ENCODE measurements at regions not wholly inside any gene's neighbourhood (a gene's known extent, or its start where the extent isn't known, plus 50 kb on each side); places are given as distances from the start of the nearest gene placed in this dataset.
"Not testable (repeated sequence)": the region's sequence is repeated elsewhere in the genome, so short reads cannot be mapped to it uniquely, and the experiment has no call there.

- not testable (repeated sequence) for H3K4me3 Mint-ChIP-seq, H3K36me3 Mint-ChIP-seq, H3K27me3 Mint-ChIP-seq, H3K4me1 Mint-ChIP-seq, H3K27ac Mint-ChIP-seq
- H3K9me3 Mint-ChIP-seq, result peaks cover 0 to 12% (median 5%) of the 10 kb centered on the region in 3 donors
Measured at GRCh38 chr2:187784138-187784537, 229.9 kb upstream of the TFPI start.

- H3K27ac Mint-ChIP-seq, result no peak overlapping the region
- peaks cover 0 to 2% (median 0%) of the 10 kb centered on the region in 3 donors for H3K4me1 Mint-ChIP-seq
- no peak overlapping the region for H3K4me3 Mint-ChIP-seq
- no peaks in the 10 kb centered on the region for H3K27me3 Mint-ChIP-seq
- peaks cover 1% of the 10 kb centered on the region for H3K36me3 Mint-ChIP-seq
- peaks cover 4 to 11% (median 6%) of the 10 kb centered on the region in 3 donors for H3K9me3 Mint-ChIP-seq
Measured at GRCh38 chr2:187799601-187800000, 245.4 kb upstream of the TFPI start.

- no peak overlapping the region for H3K4me3 Mint-ChIP-seq
- H3K4me1 Mint-ChIP-seq, result peaks cover 0 to 2% (median 0%) of the 10 kb centered on the region in 3 donors
- H3K36me3 Mint-ChIP-seq, result peaks cover 1% of the 10 kb centered on the region
- peaks cover 2 to 7% (median 5%) of the 10 kb centered on the region in 3 donors for H3K9me3 Mint-ChIP-seq
- H3K27ac Mint-ChIP-seq, result no peak overlapping the region
- H3K27me3 Mint-ChIP-seq, result no peaks in the 10 kb centered on the region
Measured at GRCh38 chr2:187803816-187804215, 249.6 kb upstream of the TFPI start.

GRCh38 chr2:187815113-187815512, 260.9 kb upstream of the TFPI start:
- H3K27me3 Mint-ChIP-seq, result no peaks in the 10 kb centered on the region
- no peak overlapping the region for H3K4me3 Mint-ChIP-seq
- H3K9me3 Mint-ChIP-seq, result peaks cover 0 to 1% (median under 1%) of the 10 kb centered on the region in 3 donors
- H3K4me1 Mint-ChIP-seq, result no peaks in the 10 kb centered on the region
- no peaks in the 10 kb centered on the region for H3K36me3 Mint-ChIP-seq
- H3K27ac Mint-ChIP-seq, result no peak overlapping the region

- peaks cover 0 to 1% (median 1%) of the 10 kb centered on the region in 3 donors for H3K9me3 Mint-ChIP-seq
- H3K36me3 Mint-ChIP-seq, result no peaks in the 10 kb centered on the region
- no peak overlapping the region for H3K27ac Mint-ChIP-seq
- H3K27me3 Mint-ChIP-seq, result no peaks in the 10 kb centered on the region
- no peaks in the 10 kb centered on the region for H3K4me1 Mint-ChIP-seq
- no peak overlapping the region for H3K4me3 Mint-ChIP-seq
Measured at GRCh38 chr2:187819624-187820023, 265.4 kb upstream of the TFPI start.

- H3K27me3 Mint-ChIP-seq, result no peaks in the 10 kb centered on the region
- H3K27ac Mint-ChIP-seq, result no peak overlapping the region
- H3K36me3 Mint-ChIP-seq, result no peaks in the 10 kb centered on the region
- H3K4me1 Mint-ChIP-seq, result no peaks in the 10 kb centered on the region
- H3K9me3 Mint-ChIP-seq, result peaks cover 0 to 4% (median 3%) of the 10 kb centered on the region in 3 donors
- H3K4me3 Mint-ChIP-seq, result no peak overlapping the region
Measured at GRCh38 chr2:187825108-187825507, 270.9 kb upstream of the TFPI start.

- H3K9me3 Mint-ChIP-seq, result peaks cover 0 to 5% (median 3%) of the 10 kb centered on the region in 3 donors
- no peaks in the 10 kb centered on the region for H3K4me1 Mint-ChIP-seq
- H3K36me3 Mint-ChIP-seq, result no peaks in the 10 kb centered on the region
- H3K27me3 Mint-ChIP-seq, result no peaks in the 10 kb centered on the region
- H3K27ac Mint-ChIP-seq, result no peak overlapping the region
- H3K4me3 Mint-ChIP-seq, result no peak overlapping the region
Measured at GRCh38 chr2:187826023-187826422, 271.8 kb upstream of the TFPI start.

GRCh38 chr2:187834787-187835186, 280.6 kb upstream of the TFPI start:
- Mint-ChIP-seq H3K4me1 (no peaks in the 10 kb centered on the region), H3K4me3 (no peak overlapping the region), H3K27ac (no peak overlapping the region), H3K27me3 (no peaks in the 10 kb centered on the region), H3K36me3 (no peaks in the 10 kb centered on the region), H3K9me3 (peaks cover 2 to 6% (median 2%) of the 10 kb centered on the region in 3 donors)

GRCh38 chr2:187838690-187839089, 284.5 kb upstream of the TFPI start:
- Mint-ChIP-seq H3K36me3 (no peaks in the 10 kb centered on the region), H3K4me3 (no peak overlapping the region), H3K27ac (no peak overlapping the region), H3K27me3 (no peaks in the 10 kb centered on the region), H3K9me3 (peaks cover 0 to 2% (median 0%) of the 10 kb centered on the region in 3 donors), H3K4me1 (no peaks in the 10 kb centered on the region)

GRCh38 chr2:187842315-187842714, 288.1 kb upstream of the TFPI start:
- no peak overlapping the region for H3K4me3 Mint-ChIP-seq
- no peaks in the 10 kb centered on the region for H3K36me3 Mint-ChIP-seq
- H3K27me3 Mint-ChIP-seq, result no peaks in the 10 kb centered on the region
- no peak overlapping the region for H3K27ac Mint-ChIP-seq
- no peaks in the 10 kb centered on the region for H3K4me1 Mint-ChIP-seq
- peaks cover 0 to 2% (median 0%) of the 10 kb centered on the region in 3 donors for H3K9me3 Mint-ChIP-seq

- Mint-ChIP-seq H3K36me3 (no peaks in the 10 kb centered on the region), H3K27ac (no peak overlapping the region), H3K4me3 (no peak overlapping the region), H3K27me3 (no peaks in the 10 kb centered on the region), H3K9me3 (peaks cover 0 to 2% (median 0%) of the 10 kb centered on the region in 3 donors), H3K4me1 (no peaks in the 10 kb centered on the region)
Measured at GRCh38 chr2:187842978-187843847, 289.0 kb upstream of the TFPI start.

GRCh38 chr2:187847245-187848208, 293.3 kb upstream of the TFPI start:
- H3K4me3 Mint-ChIP-seq, result no peak overlapping the region
- no peak overlapping the region for H3K27ac Mint-ChIP-seq

GRCh38 chr2:187851955-187852561, 297.8 kb upstream of the TFPI start:
- Mint-ChIP-seq H3K27me3 (no peaks in the 10 kb centered on the region), H3K9me3 (peaks cover 0 to 8% (median 3%) of the 10 kb centered on the region in 3 donors), H3K27ac (no peak overlapping the region), H3K36me3 (peaks cover 2% of the 10 kb centered on the region), H3K4me3 (no peak overlapping the region), H3K4me1 (no peaks in the 10 kb centered on the region)

More at GRCh38 chr2:187847245-187848208, 293.3 kb upstream of the TFPI start:
- peaks cover 2% of the 10 kb centered on the region for H3K36me3 Mint-ChIP-seq
- no peaks in the 10 kb centered on the region for H3K27me3 Mint-ChIP-seq
- H3K4me1 Mint-ChIP-seq, result no peaks in the 10 kb centered on the region
- H3K9me3 Mint-ChIP-seq, result peaks cover 0 to 4% (median 0%) of the 10 kb centered on the region in 3 donors

GRCh38 chr2:187853381-187853791, 299.2 kb upstream of the TFPI start:
- Mint-ChIP-seq H3K4me3 (no peak overlapping the region), H3K9me3 (peaks cover 0 to 11% (median 3%) of the 10 kb centered on the region in 3 donors), H3K36me3 (peaks cover 2% of the 10 kb centered on the region), H3K27me3 (no peaks in the 10 kb centered on the region), H3K27ac (no peak overlapping the region), H3K4me1 (no peaks in the 10 kb centered on the region)

- Mint-ChIP-seq H3K9me3 (peaks cover 2 to 15% (median 3%) of the 10 kb centered on the region in 3 donors), H3K27ac (no peak overlapping the region), H3K36me3 (peaks cover 2% of the 10 kb centered on the region), H3K27me3 (no peaks in the 10 kb centered on the region), H3K4me1 (no peaks in the 10 kb centered on the region), H3K4me3 (no peak overlapping the region)
Measured at GRCh38 chr2:187854801-187855200, 300.6 kb upstream of the TFPI start.

All from IgD-negative memory B cell (primary cell).